GM13976 (cell line): ENCODE measurements at regions not wholly inside any gene's neighbourhood (a gene's known extent, or its start where the extent isn't known, plus 50 kb on each side); places are given as distances from the start of the nearest gene placed in this dataset.

Source experiments
- DNase-seq: peaks from one replicate; pipeline ENCODE4 v3.0.0; 2012; ENCODE audit warnings: low spot score
- in situ Hi-C: fragments of 300-500 bp; cut with MboI; formaldehyde crosslinking; loops from one replicate; pipeline ENCODE4 v1.12.0; 2022; ENCODE audit warnings: low sequenced_read_pairs, mixed read lengths, inconsistent platforms; ENCODE audit not compliant: unreplicated experiment
- TF ChIP-seq, protein P1 (sequence below): IDR thresholded peaks from 2 replicates; pipeline ENCODE4 v1.5.1; 2012; ENCODE audit warnings: borderline replicate concordance, mild to moderate bottlenecking; ENCODE audit not compliant: insufficient read depth; ENCODE audit errors: extremely low read depth, missing control alignments, control extremely low read depth

DNA sequence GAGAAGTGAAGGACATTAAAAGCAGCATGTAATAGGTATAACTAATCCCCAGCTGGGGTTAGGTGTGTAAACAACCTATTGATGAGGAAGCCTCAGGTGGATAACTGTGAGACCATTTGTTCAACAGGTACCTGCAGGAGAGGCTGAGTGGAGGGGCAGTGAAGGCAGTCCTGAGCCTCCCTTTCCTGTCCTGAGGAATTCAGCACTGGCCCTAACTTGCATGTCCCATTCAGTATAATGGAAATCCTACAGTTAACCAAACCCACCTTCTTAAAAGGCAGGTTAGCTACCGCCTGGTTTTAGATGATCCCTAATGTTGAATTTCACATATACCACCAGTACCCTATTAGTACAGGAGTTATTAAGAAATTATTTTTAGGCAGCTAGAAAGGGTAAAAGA, 225.9 kb upstream of the GOT2 start:
- DNase-seq = no peak
- TF ChIP-seq, protein P1, sequence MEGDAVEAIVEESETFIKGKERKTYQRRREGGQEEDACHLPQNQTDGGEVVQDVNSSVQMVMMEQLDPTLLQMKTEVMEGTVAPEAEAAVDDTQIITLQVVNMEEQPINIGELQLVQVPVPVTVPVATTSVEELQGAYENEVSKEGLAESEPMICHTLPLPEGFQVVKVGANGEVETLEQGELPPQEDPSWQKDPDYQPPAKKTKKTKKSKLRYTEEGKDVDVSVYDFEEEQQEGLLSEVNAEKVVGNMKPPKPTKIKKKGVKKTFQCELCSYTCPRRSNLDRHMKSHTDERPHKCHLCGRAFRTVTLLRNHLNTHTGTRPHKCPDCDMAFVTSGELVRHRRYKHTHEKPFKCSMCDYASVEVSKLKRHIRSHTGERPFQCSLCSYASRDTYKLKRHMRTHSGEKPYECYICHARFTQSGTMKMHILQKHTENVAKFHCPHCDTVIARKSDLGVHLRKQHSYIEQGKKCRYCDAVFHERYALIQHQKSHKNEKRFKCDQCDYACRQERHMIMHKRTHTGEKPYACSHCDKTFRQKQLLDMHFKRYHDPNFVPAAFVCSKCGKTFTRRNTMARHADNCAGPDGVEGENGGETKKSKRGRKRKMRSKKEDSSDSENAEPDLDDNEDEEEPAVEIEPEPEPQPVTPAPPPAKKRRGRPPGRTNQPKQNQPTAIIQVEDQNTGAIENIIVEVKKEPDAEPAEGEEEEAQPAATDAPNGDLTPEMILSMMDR = no peak
- in situ Hi-C loops = no loop called here

DNA sequence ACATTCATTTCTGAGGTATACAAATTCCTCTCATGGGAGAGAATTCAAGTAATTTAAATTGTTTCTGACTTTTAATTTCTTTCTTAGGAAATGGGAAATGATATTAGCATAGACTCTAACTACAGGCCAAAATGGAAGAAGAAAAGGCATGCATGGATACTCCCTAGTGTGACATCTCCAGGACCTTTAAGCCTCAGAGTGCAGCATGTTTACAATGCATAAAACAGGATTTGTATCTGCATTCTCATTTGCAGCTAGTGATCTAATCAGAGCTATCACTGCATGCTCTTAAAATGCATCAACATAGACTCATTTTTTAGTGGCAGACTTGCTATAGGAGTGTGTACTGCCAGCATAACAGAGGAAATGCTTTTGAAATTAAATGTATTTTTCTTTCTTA, 224.6 kb upstream of the GOT2 start:
- DNase-seq = no peak
- in situ Hi-C loops = no loop called here
- TF ChIP-seq, protein P1 = no peak

DNA sequence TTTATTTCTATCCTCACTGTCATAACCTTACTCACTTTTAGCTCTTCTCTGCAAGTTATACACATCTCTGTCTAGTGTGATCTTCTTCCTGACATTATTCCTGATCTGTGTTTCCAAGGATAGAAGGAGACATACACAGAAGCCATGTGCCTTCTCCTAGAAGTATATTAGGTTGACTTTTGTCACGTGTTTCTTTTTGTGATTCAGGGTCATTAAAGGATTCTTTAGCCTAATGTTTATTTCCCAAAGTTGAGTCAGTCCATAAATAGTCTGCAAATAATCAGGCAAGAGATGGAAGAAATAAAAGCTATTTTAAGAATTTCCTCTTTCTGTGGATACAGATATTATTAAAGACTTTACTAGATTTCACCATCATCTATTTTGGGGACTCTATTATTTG, 214.1 kb upstream of the GOT2 start:
- in situ Hi-C loops = no loop called here
- DNase-seq = no peak
- TF ChIP-seq, protein P1 = no peak

DNA sequence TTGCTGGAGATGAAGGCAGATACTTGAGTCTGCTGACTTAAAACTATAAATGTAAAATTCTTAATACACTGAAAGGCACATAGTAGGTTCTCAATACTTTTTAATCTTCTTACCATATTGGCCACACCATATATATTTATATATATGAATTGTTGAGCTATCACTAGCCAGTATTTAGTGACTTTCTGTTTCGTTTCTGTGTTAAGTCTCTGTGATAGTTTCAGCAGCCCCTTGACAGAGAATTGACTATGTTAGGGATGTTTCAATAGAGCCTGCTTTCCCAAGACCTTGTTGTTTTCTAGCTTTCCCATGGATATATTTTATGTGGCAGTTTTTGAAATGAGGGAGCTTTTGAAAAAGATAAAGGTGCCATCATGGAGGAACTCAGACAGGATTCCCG, 206.5 kb upstream of the GOT2 start:
- TF ChIP-seq, protein P1 = no peak
- peak; percentile 6 for DNase-seq
- in situ Hi-C loops = no loop called here

DNA sequence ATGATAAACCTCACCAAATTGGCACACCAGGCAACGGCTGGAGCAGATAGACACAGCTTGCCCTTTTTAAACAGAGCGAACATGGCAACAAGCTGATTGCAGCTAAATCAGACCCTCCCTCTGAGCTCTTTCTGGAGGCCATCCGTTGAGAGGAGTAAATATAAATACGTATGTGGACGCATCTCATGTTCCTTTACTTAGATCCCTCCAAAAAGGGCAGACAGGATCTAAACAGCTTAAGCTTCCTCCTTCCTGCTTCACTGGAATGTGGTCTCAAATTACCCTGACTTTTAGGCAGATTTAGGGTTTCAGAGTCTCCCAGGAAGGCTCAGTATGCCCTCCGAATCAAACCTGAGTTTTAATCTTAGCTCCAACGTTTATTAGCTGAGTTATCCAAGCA, 204.7 kb upstream of the GOT2 start:
- DNase-seq = no peak
- in situ Hi-C loops = no loop called here
- TF ChIP-seq, protein P1 = no peak

DNA sequence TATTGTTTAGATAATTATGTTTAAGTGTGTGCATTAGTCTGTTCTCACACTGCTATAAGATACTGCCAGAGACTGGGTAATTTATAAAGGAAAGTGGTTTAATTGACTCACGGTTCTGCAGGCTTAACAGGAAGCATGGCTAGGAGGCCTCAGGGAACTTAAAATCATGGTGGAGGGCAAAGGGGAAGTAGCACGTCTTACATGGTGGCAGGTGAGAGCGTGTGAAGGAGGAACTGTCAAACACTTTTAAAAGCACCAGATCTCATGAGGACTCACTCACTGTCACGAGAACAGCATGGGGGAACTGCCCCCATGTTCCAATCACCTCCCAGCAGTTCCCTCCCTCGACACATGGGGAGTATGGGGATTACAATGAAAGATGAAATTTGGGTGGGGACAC, 203.5 kb upstream of the GOT2 start:
- DNase-seq = no peak
- TF ChIP-seq, protein P1 = no peak
- in situ Hi-C loops = no loop called here

GRCh38 chr16:58933186-58933585, 199.1 kb upstream of the GOT2 start:
- in situ Hi-C loops = no loop called here
- TF ChIP-seq, protein P1 = no peak
- DNase-seq = no peak
